IMR-90 (cell line): ENCODE measurements at regions not wholly inside any gene's neighbourhood (a gene's known extent, or its start where the extent isn't known, plus 50 kb on each side); places are given as distances from the start of the nearest gene placed in this dataset.

ENCODE experiments used
- ATAC-seq: fragments of 200-7000 bp; cut with Tn5 transposase; 2 replicates; pipeline ENCODE4 v1.9.1; 2020; ENCODE audit warnings: low read depth, mild to moderate bottlenecking, moderate library complexity
- BruUV-seq: library from RNA; stranded (reverse); fragments of 400-500 nt; replicated peaks from 2 replicates; lab custom pipeline; 2021; lab: Mats Ljungman, UMichigan
- CTCF ChIA-PET: fragments of 300-600 bp; formaldehyde crosslinking; extraction: SDS; loops from one replicate; lab custom pipeline; 2021; ENCODE audit warnings: antibody characterized with exemption; lab: Yijun Ruan, JAX
- POLR2A ChIA-PET: fragments of 300-600 bp; sonication (Branson Sonifier 250); formaldehyde crosslinking; loops from one replicate; lab custom pipeline; 2022; ENCODE audit warnings: antibody characterized with exemption; ENCODE audit not compliant: unreplicated experiment; lab: Charles Lee
- DNase-seq: peaks from one replicate; pipeline ENCODE4 v3.0.0; 2013
- H2AFZ ChIP-seq: replicated peaks from 2 replicates; pipeline ENCODE3; 2013; ENCODE audit warnings: low read length, mild to moderate bottlenecking; ENCODE audit not compliant: poor library complexity
- H2AK5ac ChIP-seq: 2 replicates; pipeline ENCODE4 v1.6.1; 2013; ENCODE audit warnings: low read depth, low read length, inconsistent platforms
- H2AK9ac ChIP-seq: replicated peaks from 2 replicates; pipeline ENCODE3; 2013; ENCODE audit warnings: mild to moderate bottlenecking, low read depth, low read length, moderate library complexity; ENCODE audit not compliant: poor library complexity
- H2BK120ac ChIP-seq: 2 replicates; pipeline ENCODE4 v1.6.1; 2013; ENCODE audit warnings: low read depth, low read length, inconsistent platforms
- H2BK15ac ChIP-seq: 3 replicates; pipeline ENCODE4 v1.6.1; 2013; ENCODE audit warnings: low read depth, low read length, inconsistent platforms
- H2BK20ac ChIP-seq: 2 replicates; pipeline ENCODE4 v1.6.1; 2013; ENCODE audit warnings: low read depth, mild to moderate bottlenecking, inconsistent platforms, low read length, moderate library complexity
- H2BK5ac ChIP-seq: 2 replicates; pipeline ENCODE4 v1.6.1; 2013; ENCODE audit warnings: mild to moderate bottlenecking, low read depth, low read length, inconsistent platforms; ENCODE audit not compliant: poor library complexity, severe bottlenecking
- H3K14ac ChIP-seq: replicated peaks from 2 replicates; pipeline ENCODE4 v1.6.1; 2013; ENCODE audit warnings: low read depth, low read length, inconsistent platforms
- H3K18ac ChIP-seq: 2 replicates; pipeline ENCODE4 v1.6.1; 2013; ENCODE audit warnings: low read depth, low read length, control low read depth
- H3K23ac ChIP-seq: 2 replicates; pipeline ENCODE4 v1.6.1; 2013; ENCODE audit warnings: low read depth, low read length, inconsistent platforms
- H3K27ac ChIP-seq: 2 replicates; pipeline ENCODE4 v1.5.1; 2013; ENCODE audit warnings: mild to moderate bottlenecking, control low read depth, low read length; ENCODE audit not compliant: insufficient read depth
- H3K27me3 ChIP-seq: 2 replicates; pipeline ENCODE4 v1.6.1; 2013; ENCODE audit warnings: low read length; ENCODE audit not compliant: control insufficient read depth, insufficient read depth
- H3K36me3 ChIP-seq: 2 replicates; pipeline ENCODE4 v1.6.1; 2013; ENCODE audit warnings: low read length, mixed read lengths; ENCODE audit not compliant: control insufficient read depth, insufficient read depth
- H3K4ac ChIP-seq: 2 replicates; pipeline ENCODE4 v1.6.1; 2013; ENCODE audit warnings: low read depth, low read length, inconsistent platforms
- H3K4me1 ChIP-seq: 2 replicates; pipeline ENCODE4 v1.6.1; 2013; ENCODE audit warnings: low read length, mixed read lengths; ENCODE audit not compliant: control insufficient read depth, insufficient read depth
- H3K4me2 ChIP-seq: 2 replicates; pipeline ENCODE4 v1.6.1; 2013; ENCODE audit warnings: low read depth, mild to moderate bottlenecking, control low read depth, low read length, moderate library complexity
- H3K4me3 ChIP-seq: 2 replicates; pipeline ENCODE4 v1.5.1; 2013; ENCODE audit warnings: low read depth, mild to moderate bottlenecking, control low read depth, low read length, moderate library complexity; ENCODE audit not compliant: insufficient read depth
- H3K56ac ChIP-seq: 2 replicates; pipeline ENCODE4 v1.6.1; 2013; ENCODE audit warnings: low read length, inconsistent platforms; ENCODE audit not compliant: insufficient read depth; ENCODE audit errors: extremely low read depth
- H3K79me1 ChIP-seq, 2 experiments: 2 replicates each; pipeline ENCODE4 v1.6.1; 2013; ENCODE audit warnings: low read length in 2 of 2, inconsistent platforms in 1 of 2, low read depth in 1 of 2
- H3K9ac ChIP-seq: 2 replicates; pipeline ENCODE4 v1.6.1; 2013; ENCODE audit warnings: low read depth, low read length, control low read depth
- H3K9me1 ChIP-seq: 2 replicates; pipeline ENCODE4 v1.6.1; 2013; ENCODE audit warnings: low read length, inconsistent platforms; ENCODE audit not compliant: insufficient read depth
- H3K9me3 ChIP-seq: 2 replicates; pipeline ENCODE4 v1.6.1; 2013; ENCODE audit warnings: low read length; ENCODE audit not compliant: control insufficient read depth, insufficient read depth
- H4K20me1 ChIP-seq: 2 replicates; pipeline ENCODE4 v1.6.1; 2013; ENCODE audit warnings: low read length, inconsistent platforms; ENCODE audit not compliant: insufficient read depth
- H4K5ac ChIP-seq: 2 replicates; pipeline ENCODE4 v1.6.1; 2013; ENCODE audit warnings: mild to moderate bottlenecking, low read depth, low read length, control low read depth
- H4K8ac ChIP-seq, 2 experiments: 2 replicates each; pipeline ENCODE4 v1.6.1; 2013; ENCODE audit warnings: low read depth in 2 of 2, low read length in 2 of 2, control low read depth in 1 of 2, inconsistent platforms in 1 of 2
- H4K91ac ChIP-seq: 2 replicates; pipeline ENCODE4 v1.6.1; 2013; ENCODE audit warnings: low read depth, low read length, inconsistent platforms; ENCODE audit not compliant: insufficient read depth
- FOS ChIP-seq: fragments of 150-350 bp; IDR thresholded peaks from 2 replicates; pipeline ENCODE4 v1.6.1; 2016; ENCODE audit warnings: low read depth, low read length
- POLR2A ChIP-seq: IDR thresholded peaks from 2 replicates; pipeline ENCODE4 v1.6.1; 2012; ENCODE audit warnings: mild to moderate bottlenecking, low read depth, low read length
- RAD21 ChIP-seq: IDR thresholded peaks from 2 replicates; pipeline ENCODE4 v1.6.1; 2012; ENCODE audit warnings: low read length, improper control_type of control experiment
- RCOR1 ChIP-seq: IDR thresholded peaks from 2 replicates; pipeline ENCODE4 v1.6.1; 2012; ENCODE audit warnings: mild to moderate bottlenecking, low read length, improper control_type of control experiment; ENCODE audit not compliant: insufficient replicate concordance
- WGBS, 2 experiments: methylation state at CpG; one replicate each; pipeline versions ENCODE4 v1.1.5 to v1.1.7; 2013; ENCODE audit warnings: missing lambda C conversion rate in 2 of 2; ENCODE audit not compliant: insufficient read length in 1 of 2; ENCODE audit errors: extremely low coverage in 2 of 2; 5-methylcytosine and 5-hydroxymethylcytosine counted together
- dilution Hi-C: fragments of 300-500 bp; cut with HindIII; formaldehyde crosslinking; loops from one replicate; pipeline ENCODE4 v1.14.3; 2018; ENCODE audit warnings: low sequenced_read_pairs; ENCODE audit not compliant: unreplicated experiment
- in situ Hi-C: fragments of 300-500 bp; cut with MboI; formaldehyde crosslinking; loops from 3 replicates; pipeline ENCODE4 v1.14.3; 2019; ENCODE audit warnings: low sequenced_read_pairs, inconsistent platforms, mixed read lengths
- intact Hi-C: fragments of 100-400 bp; cut with micrococcal nuclease; formaldehyde crosslinking; loops from 2 replicates; pipeline ENCODE4 v1.10.0; 2022

DNA sequence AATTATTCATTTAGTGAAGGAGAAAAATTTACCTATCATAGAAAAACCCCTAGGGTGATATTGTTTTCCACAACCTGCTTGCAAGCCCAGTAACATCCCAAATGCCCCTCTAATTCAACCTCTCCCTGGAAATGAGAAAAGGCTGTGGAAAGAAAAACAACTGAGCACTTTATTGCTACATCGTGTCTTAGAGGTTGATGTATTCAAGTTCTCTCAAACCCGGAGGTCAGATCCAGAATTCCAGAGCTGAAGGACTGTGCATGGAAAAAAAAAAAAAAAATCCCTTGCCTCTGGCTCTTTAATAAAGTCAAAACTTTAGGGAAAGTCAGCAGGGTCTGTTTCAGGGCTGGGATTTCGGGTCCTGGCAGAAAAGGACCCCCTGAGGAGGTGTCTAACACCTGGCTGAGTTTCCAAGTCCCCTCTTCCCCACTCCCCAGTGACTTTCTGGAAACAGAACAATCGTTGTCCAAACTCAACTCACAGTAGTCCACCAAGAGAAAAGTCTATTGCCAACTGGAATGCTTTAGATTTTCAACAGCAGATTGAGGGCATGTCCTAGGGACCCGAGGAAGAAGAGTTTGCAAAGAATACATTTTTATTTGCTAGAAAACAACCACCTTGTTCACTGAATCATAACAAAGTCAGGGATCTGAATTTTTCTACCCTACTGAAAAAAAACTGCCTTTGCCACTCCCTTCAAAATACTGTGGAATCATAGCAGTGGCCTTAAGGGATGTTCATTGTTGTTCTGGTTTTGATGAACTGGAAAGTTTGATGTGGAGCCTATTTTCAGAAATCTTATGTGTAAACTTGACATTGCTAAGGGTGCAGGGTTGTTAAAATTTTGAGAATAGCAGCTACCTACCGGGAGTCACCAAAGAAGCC, 207.5 kb upstream of the ADAMTS9 start (continued):
- no peak for TF ChIP-seq RAD21

DNA sequence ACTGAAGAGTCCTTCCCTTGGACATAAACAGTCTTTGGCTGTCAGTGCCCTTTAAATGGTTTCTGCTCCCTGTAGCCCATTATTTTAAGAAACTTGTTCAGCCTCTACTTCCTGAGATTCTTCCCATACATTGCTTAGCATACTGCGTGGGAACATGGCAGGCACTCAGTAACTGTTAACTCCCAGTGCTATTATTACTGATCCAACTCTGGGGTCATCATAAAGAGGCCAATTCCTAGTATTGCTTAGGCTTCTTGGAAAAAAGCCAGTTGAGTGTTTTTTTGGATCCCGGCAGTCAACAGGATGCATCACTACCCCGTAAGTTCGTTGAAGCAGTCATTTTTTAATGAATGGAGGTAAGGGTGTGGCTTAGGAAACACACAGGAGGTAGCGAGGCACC, 206.2 kb upstream of the ADAMTS9 start:
- Histone ChIP-seq H3K4ac (no peak overlapping the region), H2BK20ac (no peak overlapping the region), H3K27me3 (no peaks in the 10 kb centered on the region), H3K4me3 (no peak overlapping the region), H3K4me2 (no peak overlapping the region), H3K79me1 (no peaks in the 10 kb centered on the region), H3K36me3 (no peaks in the 10 kb centered on the region), H3K14ac (no peak overlapping the region), H3K56ac (no peak overlapping the region), H3K27ac (no peak overlapping the region), H2BK5ac (no peak overlapping the region), H4K91ac (no peak overlapping the region), H2AFZ (no peak overlapping the region), H2AK9ac (no peak overlapping the region), H2BK120ac (no peak overlapping the region), H4K20me1 (no peaks in the 10 kb centered on the region), H3K9me3 (no peaks in the 10 kb centered on the region), H4K8ac (no peak overlapping the region), H2BK15ac (no peak overlapping the region), H3K18ac (no peak overlapping the region), H3K4me1 (peaks cover 7% of the 10 kb centered on the region), H3K9me1 (no peaks in the 10 kb centered on the region), H3K23ac (no peak overlapping the region), H3K9ac (no peak overlapping the region), H2AK5ac (no peak overlapping the region), H4K5ac (no peak overlapping the region)
- ChIA-PET POLR2A (no interaction called here), CTCF (interaction anchor here (0.7 kb wide), 1 partner anchor 470 kb away, joined by 4 read pairs; no protein-coding TSS in a partner anchor)
- WGBS, 2 experiments, result 83% methylated on average over 3 of the region's 5 CpGs; no CpG with 5 or more reads in 1 of the 2 experiments
- no peak for TF ChIP-seq FOS
- no peak for TF ChIP-seq RCOR1
- TF ChIP-seq POLR2A, result no peak
- intact Hi-C loops, result no loop called here
- DNase-seq (no peak), ATAC-seq (no peak)
- in situ Hi-C loops, result no loop called here
- no TSS peak for BruUV-seq
- dilution Hi-C loops, result no loop called here
